DND-41 (cell line): ENCODE measurements at regions not wholly inside any gene's neighbourhood (a gene's known extent, or its start where the extent isn't known, plus 50 kb on each side); places are given as distances from the start of the nearest gene placed in this dataset.
A peak's percentile ranks its signal among the peaks of the same experiment; 100 is the strongest.

Experiments
- ATAC-seq: fragments of 200-7000 bp; cut with Tn5 transposase; 3 replicates; pipeline ENCODE4 v1.9.1; 2021; ENCODE audit warnings: low read depth; ENCODE audit not compliant: insufficient read depth
- DNase-seq: peaks from one replicate; pipeline ENCODE4 v3.0.0-alpha.2; 2020
- H2AFZ ChIP-seq: 2 replicates; pipeline ENCODE4 v1.6.0; 2012; ENCODE audit warnings: low read depth, low read length
- H3K27ac ChIP-seq: 2 replicates; pipeline ENCODE4 v1.5.1; 2012; ENCODE audit warnings: low read length, inconsistent platforms
- H3K27me3 ChIP-seq: fragments of 200-600 bp; sonication (generic); 2 replicates; pipeline ENCODE4 v1.6.0; 2012; ENCODE audit warnings: low read length, mild to moderate bottlenecking, inconsistent platforms; ENCODE audit not compliant: insufficient read depth, poor library complexity
- H3K36me3 ChIP-seq: 2 replicates; pipeline ENCODE4 v1.5.1; 2012; ENCODE audit warnings: low read length, inconsistent platforms; ENCODE audit not compliant: insufficient read depth
- H3K4me1 ChIP-seq: 2 replicates; pipeline ENCODE4 v1.5.1; 2012; ENCODE audit warnings: mild to moderate bottlenecking, low read length; ENCODE audit not compliant: insufficient read depth
- H3K4me2 ChIP-seq: 2 replicates; pipeline ENCODE4 v1.6.0; 2012; ENCODE audit warnings: mild to moderate bottlenecking, moderate library complexity, low read length, inconsistent platforms; ENCODE audit not compliant: insufficient read depth
- H3K4me3 ChIP-seq, 2 experiments: fragments of 200-600 bp in 1 of 2; shearing (Covaris generic) in 1 of 2; 2 replicates each; pipeline ENCODE4 v1.5.1; 2012 to 2016; ENCODE audit warnings: inconsistent platforms in 2 of 2, low read length in 2 of 2, mild to moderate bottlenecking in 2 of 2, low read depth in 1 of 2, moderate library complexity in 1 of 2
- H3K79me2 ChIP-seq: 2 replicates; pipeline ENCODE4 v1.6.0; 2012; ENCODE audit warnings: low read length, inconsistent platforms; ENCODE audit not compliant: insufficient read depth
- H3K9ac ChIP-seq: 2 replicates; pipeline ENCODE4 v1.6.0; 2012; ENCODE audit warnings: low read depth, mild to moderate bottlenecking, inconsistent platforms, low read length, moderate library complexity
- H3K9me3 ChIP-seq: 2 replicates; pipeline ENCODE4 v1.5.1; 2012; ENCODE audit warnings: low read length, moderate library complexity, mild to moderate bottlenecking, inconsistent platforms; ENCODE audit not compliant: insufficient read depth, severe bottlenecking
- H4K20me1 ChIP-seq: 2 replicates; pipeline ENCODE4 v1.6.0; 2012; ENCODE audit warnings: low read length; ENCODE audit not compliant: insufficient read depth
- CTCF ChIP-seq: IDR thresholded peaks from 2 replicates; pipeline ENCODE4 v1.5.1; 2012; ENCODE audit warnings: borderline replicate concordance, low read length, moderate library complexity, mild to moderate bottlenecking; ENCODE audit not compliant: poor library complexity, severe bottlenecking; ENCODE audit errors: extremely low read depth
- EZH2 ChIP-seq: IDR thresholded peaks from 3 replicates; pipeline ENCODE4 v1.6.1; 2012; ENCODE audit warnings: borderline replicate concordance, low read depth, mild to moderate bottlenecking, moderate library complexity, low read length, inconsistent platforms; ENCODE audit not compliant: severe bottlenecking

- Histone ChIP-seq H3K9ac (no peak overlapping the region), H3K4me3 (no peak overlapping the region), H3K27ac (no peak overlapping the region), H3K36me3 (no peaks in the 10 kb centered on the region), H3K4me1 (no peaks in the 10 kb centered on the region), H3K4me2 (no peak overlapping the region), H4K20me1 (no peaks in the 10 kb centered on the region), H2AFZ (0 out of 2 replicates have a peak overlapping the region, but pooled peaks have one; percentile 26), H3K27me3 (no peaks in the 10 kb centered on the region), H3K79me2 (no peaks in the 10 kb centered on the region), H3K9me3 (no peaks in the 10 kb centered on the region)
- no peak for ATAC-seq
- TF ChIP-seq EZH2 = no peak
- no peak for TF ChIP-seq CTCF
- DNase-seq = no peak
Observed at GRCh38 chr4:117326091-117326490, 240.7 kb upstream of the TRAM1L1 start.

- Histone ChIP-seq H3K36me3 (no peaks in the 10 kb centered on the region), H2AFZ (no peak overlapping the region), H3K27me3 (no peaks in the 10 kb centered on the region), H3K9ac (no peak overlapping the region), H3K27ac (no peak overlapping the region), H4K20me1 (no peaks in the 10 kb centered on the region), H3K4me3 (no peak overlapping the region), H3K4me1 (no peaks in the 10 kb centered on the region), H3K79me2 (no peaks in the 10 kb centered on the region), H3K4me2 (no peak overlapping the region), H3K9me3 (no peaks in the 10 kb centered on the region)
- ATAC-seq (no peak), DNase-seq (no peak)
- TF ChIP-seq EZH2 (no peak), CTCF (no peak)
Observed at GRCh38 chr4:117327491-117327890, 242.1 kb upstream of the TRAM1L1 start.

- Histone ChIP-seq H3K9me3 (no peaks in the 10 kb centered on the region), H3K27ac (no peak overlapping the region), H3K79me2 (no peaks in the 10 kb centered on the region), H2AFZ (no peak overlapping the region), H3K4me2 (no peak overlapping the region), H3K36me3 (no peaks in the 10 kb centered on the region), H3K27me3 (no peaks in the 10 kb centered on the region), H3K9ac (no peak overlapping the region), H3K4me3 (no peak overlapping the region), H4K20me1 (no peaks in the 10 kb centered on the region), H3K4me1 (no peaks in the 10 kb centered on the region)
- TF ChIP-seq EZH2 = no peak
- DNase-seq (no peak), ATAC-seq (no peak)
Observed at GRCh38 chr4:117328333-117328732, 243.0 kb upstream of the TRAM1L1 start.

- Histone ChIP-seq H3K27me3 (no peaks in the 10 kb centered on the region), H3K4me2 (no peak overlapping the region), H3K4me1 (no peaks in the 10 kb centered on the region), H3K36me3 (no peaks in the 10 kb centered on the region), H3K9me3 (no peaks in the 10 kb centered on the region), H3K9ac (no peak overlapping the region), H3K27ac (no peak overlapping the region), H3K79me2 (no peaks in the 10 kb centered on the region), H3K4me3 (no peak overlapping the region), H2AFZ (no peak overlapping the region), H4K20me1 (no peaks in the 10 kb centered on the region)
- ATAC-seq (no peak), DNase-seq (no peak)
- TF ChIP-seq EZH2 = no peak
- no peak for TF ChIP-seq CTCF
Observed at GRCh38 chr4:117331817-117332216, 246.4 kb upstream of the TRAM1L1 start.
